CD14-positive monocyte (primary cell): ENCODE measurements at regions not wholly inside any gene's neighbourhood (a gene's known extent, or its start where the extent isn't known, plus 50 kb on each side); places are given as distances from the start of the nearest gene placed in this dataset.

Experiments
- DNase-seq, 3 donors: peaks; one replicate each; pipeline ENCODE4 v3.0.0-alpha.2; 2011 to 2022
- H2AFZ ChIP-seq: 2 replicates; pipeline ENCODE4 v1.6.0; 2012; ENCODE audit warnings: mild to moderate bottlenecking, low read depth, low read length, inconsistent platforms; ENCODE audit not compliant: insufficient read depth, poor library complexity, severe bottlenecking
- H3K27ac ChIP-seq, 2 donors: 1 replicate in 1 of 2; 2 replicates in 1 of 2; pipeline ENCODE4 v1.5.1; 2012 to 2013; ENCODE audit warnings: low read length in 2 of 2, control low read depth in 1 of 2, inconsistent platforms in 1 of 2, low read depth in 1 of 2, mild to moderate bottlenecking in 1 of 2
- H3K27me3 ChIP-seq, 2 donors: one replicate each; pipeline versions ENCODE4 v1.6.0 to v1.6.1; 2011 to 2013; ENCODE audit warnings: low read length in 2 of 2; ENCODE audit not compliant: control insufficient read depth in 2 of 2, insufficient read depth in 2 of 2
- H3K36me3 ChIP-seq, 2 donors: replicated peaks in 1 of 2; 1 replicate in 1 of 2; 2 replicates in 1 of 2; pipeline versions ENCODE4 v1.5.1 to v1.6.1; 2012 to 2013; ENCODE audit warnings: low read length in 2 of 2, control low read depth in 1 of 2, inconsistent platforms in 1 of 2, mild to moderate bottlenecking in 1 of 2; ENCODE audit not compliant: insufficient read depth in 2 of 2, control insufficient read depth in 1 of 2
- H3K4me1 ChIP-seq, 2 donors: 1 replicate in 1 of 2; 2 replicates in 1 of 2; pipeline versions ENCODE4 v1.5.1 to v1.6.1; 2012 to 2013; ENCODE audit warnings: low read length in 2 of 2, control low read depth in 1 of 2, inconsistent platforms in 1 of 2, mild to moderate bottlenecking in 1 of 2, moderate library complexity in 1 of 2; ENCODE audit not compliant: insufficient read depth in 2 of 2, control insufficient read depth in 1 of 2
- H3K4me2 ChIP-seq: replicated peaks from 2 replicates; pipeline ENCODE3; 2012; ENCODE audit warnings: low read length, moderate library complexity, mild to moderate bottlenecking; ENCODE audit not compliant: poor library complexity, severe bottlenecking; ENCODE audit errors: extremely low read depth
- H3K4me3 ChIP-seq, 3 experiments: fragments of 200-600 bp in 1 of 3; sonication (generic) in 1 of 3; replicated peaks in 1 of 3; 1 replicate in 2 of 3; 2 replicates in 1 of 3; pipeline ENCODE4 v1.5.1; 2011 to 2013; ENCODE audit warnings: low read length in 3 of 3, mild to moderate bottlenecking in 3 of 3, control low read depth in 2 of 3, low read depth in 2 of 3, inconsistent platforms in 1 of 3, moderate library complexity in 1 of 3
- H3K79me2 ChIP-seq: 2 replicates; pipeline ENCODE4 v1.6.0; 2012; ENCODE audit warnings: mild to moderate bottlenecking, control low read depth, inconsistent platforms, low read length, moderate library complexity; ENCODE audit not compliant: insufficient read depth
- H3K9ac ChIP-seq: 2 replicates; pipeline ENCODE4 v1.6.0; 2017; ENCODE audit warnings: low read length, mild to moderate bottlenecking; ENCODE audit not compliant: insufficient read depth, poor library complexity, severe bottlenecking
- H3K9me3 ChIP-seq, 2 donors: replicated peaks in 1 of 2; 1 replicate in 1 of 2; 2 replicates in 1 of 2; pipeline versions ENCODE4 v1.5.1 to v1.6.1; 2012 to 2013; ENCODE audit warnings: low read length in 2 of 2, control low read depth in 1 of 2; ENCODE audit not compliant: control insufficient read depth in 1 of 2, insufficient read depth in 1 of 2
- H4K20me1 ChIP-seq: 2 replicates; pipeline ENCODE4 v1.6.0; 2012; ENCODE audit warnings: mild to moderate bottlenecking, low read length, control low read depth, moderate library complexity; ENCODE audit not compliant: insufficient read depth
- H3K27ac Mint-ChIP-seq, 7 donors: one replicate each; pipeline ENCODE4 v1.8.0; 2020; ENCODE audit warnings: mild to moderate bottlenecking in 7 of 7, mixed read lengths in 7 of 7, moderate library complexity in 6 of 7, inconsistent platforms in 2 of 7
- H3K27me3 Mint-ChIP-seq, 3 donors: one replicate each; pipeline ENCODE4 v1.8.0; 2021 to 2022; ENCODE audit warnings: low read depth in 3 of 3, mild to moderate bottlenecking in 3 of 3, mixed read lengths in 3 of 3, moderate library complexity in 3 of 3, inconsistent platforms in 1 of 3
- H3K36me3 Mint-ChIP-seq, 2 donors: one replicate each; pipeline ENCODE4 v1.8.0; 2020; ENCODE audit warnings: mixed read lengths in 2 of 2, inconsistent platforms in 1 of 2, mild to moderate bottlenecking in 1 of 2
- H3K4me1 Mint-ChIP-seq: one replicate; pipeline ENCODE4 v1.8.0; 2020; ENCODE audit warnings: mild to moderate bottlenecking, mixed read lengths
- H3K4me3 Mint-ChIP-seq, 2 donors: one replicate each; pipeline ENCODE4 v1.8.0; 2020; ENCODE audit warnings: mild to moderate bottlenecking in 2 of 2, mixed read lengths in 2 of 2, moderate library complexity in 1 of 2
- H3K9me3 Mint-ChIP-seq, 7 donors: one replicate each; pipeline ENCODE4 v1.8.0; 2020 to 2022; ENCODE audit warnings: mixed read lengths in 7 of 7, mild to moderate bottlenecking in 6 of 7, moderate library complexity in 6 of 7, inconsistent platforms in 2 of 7
- CTCF ChIP-seq: fragments of 200-600 bp; IDR thresholded peaks from one replicate; pipeline ENCODE4 v1.8.0; 2022; ENCODE audit warnings: antibody characterized with exemption, mild to moderate bottlenecking
- WGBS: methylation state at CpG from one replicate; pipeline ENCODE4 v1.1.5; 2013; ENCODE audit warnings: missing lambda C conversion rate; ENCODE audit not compliant: insufficient coverage; 5-methylcytosine and 5-hydroxymethylcytosine counted together
- intact Hi-C, 2 donors: fragments of 100-400 bp; cut with micrococcal nuclease; formaldehyde crosslinking; loops; one replicate each; pipeline versions ENCODE4 v1.15.0 to v1.15.1; 2023

GRCh38 chr4:147345662-147346061 lies 135.2 kb upstream of the EDNRA start:
- Mint-ChIP-seq H3K27ac (no peak overlapping the region), H3K36me3 (no peaks in the 10 kb centered on the region), H3K4me3 (no peak overlapping the region), H3K4me1 (no peaks in the 10 kb centered on the region), H3K27me3 (no peaks in the 10 kb centered on the region), H3K9me3 (peaks cover 5 to 22% (median 9%) of the 10 kb centered on the region in 7 donors)
- Histone ChIP-seq H3K4me3 (no peak overlapping the region), H3K4me1 (no peaks in the 10 kb centered on the region), H3K27ac (no peak overlapping the region), H4K20me1 (no peaks in the 10 kb centered on the region), H3K4me2 (no peak overlapping the region), H3K9me3 (peaks cover 4 to 13% of the 10 kb centered on the region in 2 donors), H2AFZ (no peak overlapping the region), H3K27me3 (no peaks in the 10 kb centered on the region), H3K79me2 (no peaks in the 10 kb centered on the region), H3K36me3 (no peaks in the 10 kb centered on the region), H3K9ac (no peak overlapping the region)
- no peak for TF ChIP-seq CTCF
- DNase-seq = no peak
- no CpG with 5 or more reads among the region's 1 CpG for WGBS
- intact Hi-C loops = no loop called here

- Histone ChIP-seq H3K9me3 (peaks cover 4 to 14% of the 10 kb centered on the region in 2 donors), H3K27ac (no peak overlapping the region), H3K36me3 (no peaks in the 10 kb centered on the region), H3K4me1 (no peaks in the 10 kb centered on the region), H3K79me2 (no peaks in the 10 kb centered on the region), H3K4me3 (no peak overlapping the region), H3K27me3 (no peaks in the 10 kb centered on the region), H4K20me1 (no peaks in the 10 kb centered on the region), H3K4me2 (no peak overlapping the region), H2AFZ (no peak overlapping the region), H3K9ac (no peak overlapping the region)
- TF ChIP-seq CTCF = no peak
- Mint-ChIP-seq H3K36me3 (no peaks in the 10 kb centered on the region), H3K4me1 (no peaks in the 10 kb centered on the region), H3K9me3 (peaks cover 4 to 17% (median 7%) of the 10 kb centered on the region in 7 donors), H3K4me3 (no peak overlapping the region), H3K27me3 (no peaks in the 10 kb centered on the region), H3K27ac (no peak overlapping the region)
- WGBS = no CpG with 5 or more reads among the region's 8 CpGs
- intact Hi-C loops = no loop called here
- DNase-seq = no peak
Measured at GRCh38 chr4:147347217-147347616, 133.7 kb upstream of the EDNRA start.
